ENCODE measurements at regions not wholly inside any gene's neighbourhood (a gene's known extent, or its start where the extent isn't known, plus 50 kb on each side); places are given as distances from the start of the nearest gene placed in this dataset.
"Not testable (repeated sequence)": the region's sequence is repeated elsewhere in the genome, so short reads cannot be mapped to it uniquely, and the experiment has no call there.

DNA sequence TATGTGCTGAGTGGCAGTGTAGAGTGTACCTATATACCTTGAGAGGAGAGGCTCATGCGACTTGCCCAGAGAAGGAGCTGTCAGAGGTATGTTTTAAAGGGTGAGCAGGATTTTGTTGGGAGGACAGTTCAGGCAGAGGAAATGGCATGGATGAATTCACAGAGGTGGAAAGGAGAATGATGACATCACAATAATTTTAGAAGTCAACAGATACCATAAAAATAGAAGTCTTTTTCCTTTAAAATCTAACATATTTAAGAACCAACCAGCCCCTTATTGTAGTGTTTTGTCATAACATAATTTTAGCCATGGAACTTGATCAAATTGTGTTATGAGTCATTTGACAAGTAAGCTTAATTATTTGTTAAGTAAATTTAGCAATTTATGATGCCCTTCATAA lies 538.1 kb upstream of the GYPC start:
- DNase-seq: no peak

DNA sequence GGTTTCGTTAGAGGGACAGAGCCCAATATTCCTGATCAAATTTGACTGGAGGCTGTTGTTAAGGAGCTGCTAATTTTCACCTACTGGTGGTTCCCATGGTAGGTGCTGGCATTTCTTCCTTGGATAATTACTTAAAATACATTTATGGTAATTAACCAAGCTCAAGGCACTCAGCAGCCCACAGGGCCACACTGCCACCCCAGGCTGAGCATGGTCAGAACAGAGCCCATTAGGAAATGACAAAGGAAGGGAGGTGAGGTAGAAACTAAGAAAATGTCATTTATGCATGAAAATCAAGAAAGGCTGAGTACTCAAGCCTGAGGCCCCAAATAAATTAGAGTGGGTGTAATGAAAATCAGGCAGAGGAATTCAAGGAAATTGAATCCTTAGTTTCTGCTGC lies 510.2 kb upstream of the GYPC start:
- no peak for DNase-seq

DNA sequence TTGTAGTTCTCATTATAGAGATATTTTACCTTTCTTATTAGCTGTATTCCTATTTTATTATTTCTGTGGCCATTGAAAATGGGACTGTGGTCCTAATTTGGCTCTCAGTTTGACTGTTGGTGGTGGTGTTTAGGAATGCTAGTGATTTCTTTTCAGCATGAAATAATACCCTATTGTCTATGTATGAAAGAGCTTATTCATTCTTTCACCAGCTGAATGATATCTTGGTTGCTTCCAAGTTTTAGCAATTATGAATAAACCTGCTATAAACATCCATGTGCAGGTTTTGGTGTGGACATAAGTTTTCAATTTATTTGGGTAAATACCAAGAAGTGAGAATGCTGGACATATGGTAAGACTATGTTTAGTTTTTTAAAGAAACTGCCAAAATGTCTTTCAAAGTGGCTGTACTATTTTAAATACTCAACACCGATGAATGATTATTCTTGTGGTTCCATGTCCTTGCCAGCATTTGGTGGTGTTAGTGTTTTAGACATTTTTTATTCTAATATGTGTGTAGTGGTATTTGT lies 501.6 kb upstream of the GYPC start:
- DNase-seq: no peak

DNA sequence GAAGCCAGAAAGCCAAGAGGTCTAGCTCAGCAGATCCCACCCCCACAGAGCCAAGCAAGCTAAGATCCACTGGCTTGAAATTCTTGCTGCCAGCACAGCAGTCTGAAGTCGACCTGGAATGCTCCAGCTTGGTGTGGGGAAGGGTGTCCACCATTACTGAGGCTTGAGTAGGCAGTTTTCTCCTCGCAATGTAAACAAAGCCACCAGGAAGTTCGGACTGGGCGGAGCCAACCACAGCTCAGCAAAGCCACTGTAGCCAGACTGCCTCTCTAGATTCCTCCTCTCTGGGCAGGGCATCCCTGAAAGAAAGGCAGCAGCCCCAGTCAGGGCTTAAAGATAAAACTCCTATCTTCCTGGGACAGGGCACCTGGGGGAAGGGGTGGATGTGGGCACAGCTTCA lies 495.0 kb upstream of the GYPC start:
- DNase-seq: not testable (repeated sequence)

- no peak for DNase-seq
Observed at GRCh38 chr2:126172631-126173184, 483.2 kb upstream of the GYPC start.

GRCh38 chr2:126175222-126175621 lies 480.7 kb upstream of the GYPC start:
- no peak for DNase-seq

DNA sequence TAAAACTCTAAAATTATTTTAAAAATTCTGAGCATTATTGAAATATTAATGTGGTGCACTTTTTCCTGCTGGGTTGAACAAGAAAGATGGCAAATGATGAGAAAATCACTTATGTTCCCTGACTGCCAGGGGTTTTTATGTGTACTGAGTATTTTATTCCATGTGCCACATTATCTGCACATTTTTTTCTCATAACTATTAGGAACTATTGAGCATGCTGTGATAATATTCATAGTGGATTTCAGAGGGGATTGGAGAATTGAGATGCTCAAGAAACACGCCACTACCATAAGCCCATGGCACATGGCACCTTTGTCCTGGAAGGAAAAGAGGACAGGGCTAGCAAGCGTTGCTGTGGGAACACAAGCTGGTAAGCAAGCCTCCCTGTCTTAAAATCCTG lies 478.5 kb upstream of the GYPC start:
- no peak for DNase-seq

- no peak for DNase-seq
Observed at GRCh38 chr2:126187668-126188067, 468.3 kb upstream of the GYPC start.

- no peak for DNase-seq
Observed at GRCh38 chr2:126189527-126189926, 466.4 kb upstream of the GYPC start.

DNA sequence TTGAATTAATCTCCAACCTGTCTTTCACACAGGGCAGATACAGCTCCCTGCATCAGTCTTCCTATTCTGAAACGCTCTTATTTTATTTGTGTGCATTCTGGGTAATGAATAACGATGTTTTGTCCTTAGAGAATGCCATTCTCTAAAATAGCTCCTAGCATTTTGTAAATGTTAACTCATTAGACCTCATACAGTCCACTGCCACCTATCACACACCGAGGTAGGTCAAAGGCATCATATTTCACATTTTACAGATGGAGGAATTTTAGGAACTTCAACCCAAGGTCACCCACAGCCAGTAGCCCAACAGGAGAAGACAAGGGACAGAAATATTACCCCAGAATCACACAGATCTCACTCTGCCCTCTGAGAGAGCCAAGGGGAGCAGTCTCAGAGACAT lies 455.4 kb upstream of the GYPC start:
- DNase-seq: no peak

GRCh38 chr2:126208266-126208665 lies 447.7 kb upstream of the GYPC start:
- DNase-seq: no peak

- no peak for DNase-seq
Observed at GRCh38 chr2:126212735-126213134, 443.2 kb upstream of the GYPC start.

- no peak for DNase-seq
Observed at GRCh38 chr2:126219081-126219480, 436.9 kb upstream of the GYPC start.

DNA sequence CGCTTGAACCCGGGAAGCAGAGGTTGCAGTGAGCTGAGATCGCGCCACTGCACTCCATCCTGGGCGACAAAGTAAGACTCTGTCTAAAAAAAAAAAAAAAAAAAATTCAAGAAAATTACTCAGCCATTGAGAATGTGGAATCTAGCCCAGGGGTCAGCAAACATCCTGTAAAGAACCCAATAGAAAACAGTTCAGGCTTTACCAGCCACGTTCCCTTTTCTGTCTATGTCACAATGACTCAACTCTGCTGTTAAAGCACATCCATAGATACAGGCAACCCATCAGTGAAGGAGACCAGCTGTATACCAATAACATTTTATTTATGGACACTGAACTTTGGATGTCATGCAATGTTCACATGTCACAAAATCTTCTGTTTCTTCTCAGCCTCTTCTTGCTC lies 435.6 kb upstream of the GYPC start:
- DNase-seq: no peak

DNA sequence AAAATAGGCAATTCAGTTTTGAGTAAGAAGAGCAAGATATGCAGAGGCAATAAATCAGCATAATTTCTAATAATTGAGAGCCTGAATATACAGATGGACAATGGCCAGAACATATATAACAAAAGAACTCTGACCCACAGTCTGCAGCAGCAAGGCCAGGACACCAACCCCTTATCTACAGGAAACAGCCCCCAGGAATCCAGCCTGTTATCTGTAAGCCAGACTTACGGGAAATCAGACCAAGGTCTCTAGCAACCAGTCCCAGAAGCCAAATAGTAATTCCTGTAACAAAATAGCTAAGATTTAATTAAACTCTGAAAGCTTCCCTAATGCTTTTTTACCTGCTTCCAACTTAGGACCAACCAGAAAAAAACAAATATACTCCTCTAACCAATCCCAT lies 434.5 kb upstream of the GYPC start:
- DNase-seq: no peak

- DNase-seq: no peak
Observed at GRCh38 chr2:126222278-126222677, 433.7 kb upstream of the GYPC start.

- DNase-seq: no peak
Observed at GRCh38 chr2:126224776-126225175, 431.2 kb upstream of the GYPC start.

DNA sequence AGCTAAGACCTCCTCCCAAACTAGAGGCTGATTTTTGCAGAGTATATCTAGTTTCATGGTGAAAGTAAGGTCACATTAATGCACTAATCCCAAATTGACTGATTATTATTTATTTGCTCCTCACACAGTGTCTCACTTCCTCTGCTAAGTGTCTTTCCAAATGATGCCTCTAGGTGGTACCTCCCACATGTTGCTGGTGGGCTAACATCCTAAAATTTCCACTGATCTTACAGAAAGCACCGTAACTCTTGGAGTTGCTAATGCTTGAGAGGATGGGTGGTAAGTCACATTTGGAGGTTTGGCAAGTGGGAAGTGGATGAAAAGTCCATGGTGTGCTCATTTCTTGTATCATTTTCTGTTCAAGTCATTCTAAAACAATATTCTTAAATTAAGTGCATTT lies 428.7 kb upstream of the GYPC start:
- DNase-seq: no peak

DNA sequence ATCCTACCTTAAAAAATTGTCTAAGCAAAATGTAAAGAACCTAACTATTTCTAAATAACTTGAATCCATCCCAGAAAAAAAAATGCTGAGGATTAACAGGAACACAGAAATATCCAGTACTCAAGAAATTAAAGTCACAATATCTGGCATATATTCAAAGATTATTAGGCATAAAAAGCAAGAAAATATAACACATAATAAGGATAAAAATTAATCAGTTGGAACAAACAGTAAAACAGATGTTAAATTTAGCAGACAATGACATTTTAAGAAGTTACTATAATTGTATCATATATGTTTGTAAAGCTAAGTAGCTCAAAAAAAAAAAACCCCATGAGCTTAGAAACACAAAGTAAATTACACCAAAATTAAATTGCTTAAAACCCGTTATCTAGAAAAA lies 427.4 kb upstream of the GYPC start:
- DNase-seq: no peak

DNA sequence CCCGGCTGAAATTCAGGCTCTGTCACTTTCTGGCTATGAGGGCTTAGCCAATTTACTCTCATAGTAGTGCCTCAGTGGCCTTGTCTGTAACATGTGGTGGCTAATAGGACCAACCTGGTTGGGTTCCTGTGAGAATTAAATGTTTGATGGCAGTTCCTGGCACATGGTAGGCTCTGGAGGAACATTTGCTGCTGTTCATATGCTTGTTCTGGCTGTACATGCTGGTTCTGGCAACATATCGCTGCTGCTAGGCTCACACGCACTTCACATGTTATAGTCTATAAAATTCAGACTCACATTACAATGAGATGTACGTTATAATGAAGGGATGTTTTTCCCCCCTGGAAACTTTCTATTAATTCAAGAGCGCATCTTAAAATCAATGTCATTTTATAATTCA lies 417.7 kb upstream of the GYPC start:
- no peak for DNase-seq

DNA sequence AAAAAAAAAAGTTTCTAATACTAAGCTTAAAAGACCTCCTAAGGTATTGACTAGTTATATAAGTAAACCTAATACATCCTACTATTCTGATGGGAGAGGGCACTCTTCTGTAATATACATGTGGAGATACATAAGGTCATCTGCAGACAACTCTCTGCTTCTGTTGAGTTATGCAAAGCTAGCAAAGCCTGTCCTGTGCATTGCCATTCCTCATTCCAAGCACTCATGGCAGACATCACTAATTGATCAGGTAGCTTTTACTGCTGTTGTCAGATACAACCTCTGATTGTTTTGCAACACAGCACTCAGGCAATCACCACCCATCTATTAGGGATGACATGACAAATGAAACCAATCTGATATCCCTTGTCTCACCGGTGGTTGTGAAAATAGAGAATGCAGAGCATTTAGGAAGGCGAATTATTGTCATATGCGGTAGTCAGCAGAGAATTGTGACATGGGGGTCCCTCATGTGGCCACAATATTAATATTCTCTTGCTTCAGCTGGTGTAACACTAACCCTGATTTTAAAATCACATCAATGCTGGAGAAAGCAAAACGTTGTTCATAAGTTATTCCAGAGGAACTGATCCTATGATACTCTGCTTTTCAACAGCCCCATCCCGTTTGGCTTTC lies 416.5 kb upstream of the GYPC start:
- DNase-seq: no peak

- no peak for DNase-seq
Observed at GRCh38 chr2:126241001-126241400, 415.0 kb upstream of the GYPC start.

DNA sequence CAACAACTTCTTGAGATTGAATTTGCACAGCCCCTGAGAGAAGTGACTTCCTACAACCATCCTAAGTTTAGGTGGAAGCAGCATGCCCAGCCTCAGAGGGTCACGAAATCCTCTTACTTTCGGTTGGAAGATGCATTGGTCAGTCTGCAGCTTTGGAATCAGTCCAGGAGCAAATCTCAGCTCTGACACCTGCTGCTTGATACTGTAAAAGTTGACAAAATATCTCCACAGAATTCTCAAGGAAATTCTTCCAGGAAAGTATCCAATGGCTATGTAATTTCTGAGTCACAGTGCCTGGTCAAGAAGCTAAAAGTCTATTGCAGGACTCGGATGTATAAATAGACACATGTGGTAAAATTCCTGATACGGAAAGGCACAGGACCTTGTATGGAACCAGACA lies 414.5 kb upstream of the GYPC start:
- DNase-seq: no peak

GRCh38 chr2:126244937-126245336 lies 411.0 kb upstream of the GYPC start:
- DNase-seq: no peak

- DNase-seq: no peak
Observed at GRCh38 chr2:126253669-126254068, 402.3 kb upstream of the GYPC start.

Data from NCI-H2171 treated with DMSO at 0.1 percent for 48 hours (cell line).